Ovary (tissue), 3 donors: ENCODE measurements at regions not wholly inside any gene's neighbourhood (a gene's known extent, or its start where the extent isn't known, plus 50 kb on each side); places are given as distances from the start of the nearest gene placed in this dataset.

Experiments
- CTCF ChIP-seq, 3 donors: fragments of 450-650 bp in 2 of 3; fragments of 200-600 bp in 1 of 3; IDR thresholded peaks; one replicate each; pipeline versions ENCODE4 v1.5.1 to v1.8.0; 2016 to 2022; ENCODE audit warnings: antibody characterized with exemption in 3 of 3, mild to moderate bottlenecking in 1 of 3
- POLR2A ChIP-seq: fragments of 450-650 bp; IDR thresholded peaks from one replicate; pipeline ENCODE4 v1.6.1; 2017; ENCODE audit warnings: antibody characterized with exemption, mild to moderate bottlenecking, moderate library complexity
- donor health status: DM: no; HTN: no; CAD: no.

- no peak for TF ChIP-seq POLR2A
- no peak for TF ChIP-seq CTCF (IDR thresholded peaks at IDR 0.05)
These were observed 407.3 kb downstream of the IDS start for GRCh38 chrX:149097786-149098185.
